Caco-2 (cell line): ENCODE measurements at regions not wholly inside any gene's neighbourhood (a gene's known extent, or its start where the extent isn't known, plus 50 kb on each side); places are given as distances from the start of the nearest gene placed in this dataset.

ENCODE experiments used
- BruUV-seq: library from RNA; stranded (reverse); fragments of 400-500 nt; replicated peaks from 2 replicates; lab custom pipeline; 2021; lab: Mats Ljungman, UMichigan
- CTCF ChIA-PET: fragments of 300-600 bp; sonication (Branson Sonifier 250); formaldehyde crosslinking; loops from one replicate; lab custom pipeline; 2022; ENCODE audit warnings: antibody characterized with exemption; lab: Charles Lee
- POLR2A ChIA-PET: fragments of 300-600 bp; sonication (Branson Sonifier 250); formaldehyde crosslinking; loops from one replicate; lab custom pipeline; 2022; ENCODE audit warnings: antibody characterized with exemption; lab: Charles Lee
- DNase-seq, 2 experiments: peaks; one replicate each; pipeline versions ENCODE4 v3.0.0 to v3.0.0-alpha.2; 2020 to 2022
- H3K27me3 ChIP-seq: replicated peaks from 2 replicates; pipeline ENCODE4 v1.6.0; 2011; ENCODE audit warnings: low read length; ENCODE audit not compliant: control insufficient read depth, insufficient read depth
- H3K36me3 ChIP-seq: 2 replicates; pipeline ENCODE4 v1.5.1; 2011; ENCODE audit warnings: low read length; ENCODE audit not compliant: control insufficient read depth, insufficient read depth
- H3K4me1 ChIP-seq: fragments of 250-450 bp; sonication (Bioruptor Pico); 2 replicates; pipeline ENCODE4 v1.5.1; 2020; ENCODE audit warnings: mild to moderate bottlenecking
- H3K4me3 ChIP-seq: 2 replicates; pipeline ENCODE4 v1.5.1; 2011; ENCODE audit warnings: low read depth, mild to moderate bottlenecking, control low read depth, low read length
- H3K9me3 ChIP-seq: fragments of 250-450 bp; sonication (Bioruptor Pico); 2 replicates; pipeline ENCODE4 v1.5.1; 2020; ENCODE audit warnings: mild to moderate bottlenecking, moderate library complexity
- H3K27ac Mint-ChIP-seq: one replicate; pipeline ENCODE4 v1.8.0; 2022; ENCODE audit warnings: mixed read lengths; ENCODE audit not compliant: unreplicated experiment
- H3K27me3 Mint-ChIP-seq: one replicate; pipeline ENCODE4 v1.8.0; 2022; ENCODE audit warnings: mixed read lengths; ENCODE audit not compliant: insufficient read depth, unreplicated experiment
- H3K36me3 Mint-ChIP-seq: one replicate; pipeline ENCODE4 v1.8.0; 2022; ENCODE audit warnings: mild to moderate bottlenecking, mixed read lengths; ENCODE audit not compliant: insufficient read depth, unreplicated experiment
- H3K4me1 Mint-ChIP-seq: one replicate; pipeline ENCODE4 v1.8.0; 2022; ENCODE audit warnings: low read depth, mixed read lengths; ENCODE audit not compliant: unreplicated experiment
- H3K4me3 Mint-ChIP-seq: one replicate; pipeline ENCODE4 v1.8.0; 2022; ENCODE audit warnings: mild to moderate bottlenecking, moderate library complexity, mixed read lengths; ENCODE audit not compliant: unreplicated experiment
- H3K9me3 Mint-ChIP-seq: one replicate; pipeline ENCODE4 v1.8.0; 2022; ENCODE audit warnings: mixed read lengths; ENCODE audit not compliant: unreplicated experiment
- CTCF ChIP-seq, 2 experiments: fragments of 200-600 bp in 1 of 2; IDR thresholded peaks; 1 replicate in 1 of 2; 2 replicates in 1 of 2; pipeline versions ENCODE4 v1.5.1 to v1.8.0; 2011 to 2022; ENCODE audit warnings: antibody characterized with exemption in 1 of 2, control low read depth in 1 of 2, inconsistent platforms in 1 of 2, low read depth in 1 of 2, low read length in 1 of 2, mild to moderate bottlenecking in 1 of 2, moderate library complexity in 1 of 2; ENCODE audit not compliant: insufficient read depth in 1 of 2, severe bottlenecking in 1 of 2, unreplicated experiment in 1 of 2
- intact Hi-C: fragments of 100-400 bp; cut with micrococcal nuclease; formaldehyde crosslinking; loops from one replicate; pipeline ENCODE4 v1.10.0; 2022; ENCODE audit not compliant: unreplicated experiment

GRCh38 chr2:181750305-181750704, 70.0 kb upstream of the NEUROD1 start:
- no peaks in the 10 kb centered on the region for H3K9me3 Mint-ChIP-seq
- H3K27ac Mint-ChIP-seq = no peak overlapping the region
- Histone ChIP-seq H3K4me1 (peaks cover 21% of the 10 kb centered on the region), H3K9me3 (no peaks in the 10 kb centered on the region), H3K36me3 (no peaks in the 10 kb centered on the region), H3K27me3 (no peaks in the 10 kb centered on the region), H3K4me3 (no peak overlapping the region)
- BruUV-seq = no TSS peak
- no peak for TF ChIP-seq CTCF (IDR thresholded peaks at IDR 0.05; ENCODE audit: insufficient read depth in 1 of 2, low read depth in 1 of 2, low read length in 1 of 2, severe bottlenecking in 1 of 2, unreplicated experiment in 1 of 2)
- H3K4me1 Mint-ChIP-seq = peaks cover 27% of the 10 kb centered on the region
- ChIA-PET POLR2A (no interaction called here), CTCF (no interaction called here)
- no peak for DNase-seq
- intact Hi-C loops = no loop called here
- no peak overlapping the region for H3K4me3 Mint-ChIP-seq
- no peaks in the 10 kb centered on the region for H3K27me3 Mint-ChIP-seq
- no peaks in the 10 kb centered on the region for H3K36me3 Mint-ChIP-seq

- no peak overlapping the region for H3K4me3 ChIP-seq
- BruUV-seq = no TSS peak
- no peak for DNase-seq
- no peaks in the 10 kb centered on the region for H3K36me3 Mint-ChIP-seq
- peaks cover 27% of the 10 kb centered on the region for H3K4me1 Mint-ChIP-seq
- H3K4me1 ChIP-seq = peaks cover 21% of the 10 kb centered on the region
- H3K27ac Mint-ChIP-seq = no peak overlapping the region
- intact Hi-C loops = no loop called here
- H3K9me3 ChIP-seq = no peaks in the 10 kb centered on the region
- no peak overlapping the region for H3K4me3 Mint-ChIP-seq
- TF ChIP-seq CTCF (IDR thresholded peaks at IDR 0.05; ENCODE audit: insufficient read depth in 1 of 2, low read depth in 1 of 2, low read length in 1 of 2, severe bottlenecking in 1 of 2, unreplicated experiment in 1 of 2) = no peak
- H3K9me3 Mint-ChIP-seq = no peaks in the 10 kb centered on the region
- ChIA-PET CTCF (no interaction called here), POLR2A (no interaction called here)
- no peaks in the 10 kb centered on the region for H3K27me3 ChIP-seq
- no peaks in the 10 kb centered on the region for H3K27me3 Mint-ChIP-seq
- no peaks in the 10 kb centered on the region for H3K36me3 ChIP-seq
These were observed 71.1 kb upstream of the NEUROD1 start for GRCh38 chr2:181751266-181752030.

GRCh38 chr2:181752301-181752700, 72.0 kb upstream of the NEUROD1 start:
- Mint-ChIP-seq H3K9me3 (no peaks in the 10 kb centered on the region), H3K4me1 (peaks cover 27% of the 10 kb centered on the region), H3K36me3 (no peaks in the 10 kb centered on the region), H3K27ac (no peak overlapping the region), H3K4me3 (no peak overlapping the region), H3K27me3 (no peaks in the 10 kb centered on the region)
- BruUV-seq = no TSS peak
- Histone ChIP-seq H3K9me3 (no peaks in the 10 kb centered on the region), H3K4me1 (peaks cover 21% of the 10 kb centered on the region), H3K27me3 (no peaks in the 10 kb centered on the region), H3K36me3 (no peaks in the 10 kb centered on the region), H3K4me3 (no peak overlapping the region)
- TF ChIP-seq CTCF (IDR thresholded peaks at IDR 0.05; ENCODE audit: insufficient read depth in 1 of 2, low read depth in 1 of 2, low read length in 1 of 2, severe bottlenecking in 1 of 2, unreplicated experiment in 1 of 2) = no peak
- CTCF ChIA-PET = no interaction called here
- POLR2A ChIA-PET = no interaction called here
- no peak for DNase-seq
- intact Hi-C loops = no loop called here
